GM12872 (cell line): ENCODE measurements at regions not wholly inside any gene's neighbourhood (a gene's known extent, or its start where the extent isn't known, plus 50 kb on each side); places are given as distances from the start of the nearest gene placed in this dataset.

Source experiments
- CTCF ChIP-seq: IDR thresholded peaks from 3 replicates; pipeline ENCODE4 v1.5.1; 2011; ENCODE audit warnings: low read depth, mild to moderate bottlenecking, low read length, moderate library complexity; ENCODE audit not compliant: insufficient read depth

- TF ChIP-seq CTCF = no peak
These were observed 107.0 kb upstream of the PFN2 start for GRCh38 chr3:150077581-150078247.

GRCh38 chr3:150077107-150077506 lies 106.4 kb upstream of the PFN2 start:
- no peak for TF ChIP-seq CTCF

- no peak for TF ChIP-seq CTCF
These were observed 105.7 kb upstream of the PFN2 start for GRCh38 chr3:150076443-150076842.

GRCh38 chr3:150075417-150075865 lies 104.7 kb upstream of the PFN2 start:
- no peak for TF ChIP-seq CTCF

- no peak for TF ChIP-seq CTCF
These were observed 104.2 kb upstream of the PFN2 start for GRCh38 chr3:150074697-150075416.

- no peak for TF ChIP-seq CTCF
These were observed 103.6 kb upstream of the PFN2 start for GRCh38 chr3:150074277-150074676.

GRCh38 chr3:150073513-150073912 lies 102.8 kb upstream of the PFN2 start:
- TF ChIP-seq CTCF = no peak
